Naive thymus-derived CD8-positive, alpha-beta T cell (primary cell): ENCODE measurements at regions not wholly inside any gene's neighbourhood (a gene's known extent, or its start where the extent isn't known, plus 50 kb on each side); places are given as distances from the start of the nearest gene placed in this dataset.

Experiments
- ATAC-seq, 2 donors: fragments of 150-1000 bp; cut with Tn5 transposase in 1 of 2; sonication (Bioruptor Pico), chemical (Tn5 transposase) in 1 of 2; 1 replicate in 1 of 2; 2 replicates in 1 of 2; pipeline ENCODE4 v1.10.0; 2021; ENCODE audit warnings: mild to moderate bottlenecking in 2 of 2, moderate library complexity in 2 of 2
- POLR2A ChIA-PET: fragments of 350-600 bp; sonication (Branson Sonifier 250); formaldehyde crosslinking; loops from one replicate; lab custom pipeline; 2021; ENCODE audit warnings: antibody characterized with exemption; lab: Charles Lee
- DNase-seq, 10 donors: peaks; one replicate each; pipeline versions ENCODE4 v3.0.0 to v3.0.0-alpha.2; 2020 to 2022
- H3K27ac Mint-ChIP-seq, 10 donors: one replicate each; pipeline ENCODE4 v1.8.0; 2020 to 2022; ENCODE audit warnings: mild to moderate bottlenecking in 10 of 10, mixed read lengths in 10 of 10, moderate library complexity in 4 of 10, inconsistent platforms in 1 of 10
- H3K27me3 Mint-ChIP-seq, 5 donors: one replicate each; pipeline ENCODE4 v1.8.0; 2021 to 2022; ENCODE audit warnings: mixed read lengths in 5 of 5
- H3K36me3 Mint-ChIP-seq, 3 donors: one replicate each; pipeline ENCODE4 v1.8.0; 2020 to 2022; ENCODE audit warnings: mixed read lengths in 3 of 3, mild to moderate bottlenecking in 2 of 3, inconsistent platforms in 1 of 3
- H3K4me1 Mint-ChIP-seq, 4 donors: one replicate each; pipeline ENCODE4 v1.8.0; 2021 to 2022; ENCODE audit warnings: mixed read lengths in 4 of 4
- H3K4me3 Mint-ChIP-seq, 10 donors: one replicate each; pipeline ENCODE4 v1.8.0; 2020 to 2022; ENCODE audit warnings: mild to moderate bottlenecking in 10 of 10, mixed read lengths in 10 of 10, moderate library complexity in 6 of 10, inconsistent platforms in 1 of 10
- H3K9me3 Mint-ChIP-seq, 9 donors: one replicate each; pipeline ENCODE4 v1.8.0; 2020 to 2022; ENCODE audit warnings: mixed read lengths in 9 of 9, mild to moderate bottlenecking in 3 of 9, inconsistent platforms in 1 of 9, moderate library complexity in 1 of 9

DNA sequence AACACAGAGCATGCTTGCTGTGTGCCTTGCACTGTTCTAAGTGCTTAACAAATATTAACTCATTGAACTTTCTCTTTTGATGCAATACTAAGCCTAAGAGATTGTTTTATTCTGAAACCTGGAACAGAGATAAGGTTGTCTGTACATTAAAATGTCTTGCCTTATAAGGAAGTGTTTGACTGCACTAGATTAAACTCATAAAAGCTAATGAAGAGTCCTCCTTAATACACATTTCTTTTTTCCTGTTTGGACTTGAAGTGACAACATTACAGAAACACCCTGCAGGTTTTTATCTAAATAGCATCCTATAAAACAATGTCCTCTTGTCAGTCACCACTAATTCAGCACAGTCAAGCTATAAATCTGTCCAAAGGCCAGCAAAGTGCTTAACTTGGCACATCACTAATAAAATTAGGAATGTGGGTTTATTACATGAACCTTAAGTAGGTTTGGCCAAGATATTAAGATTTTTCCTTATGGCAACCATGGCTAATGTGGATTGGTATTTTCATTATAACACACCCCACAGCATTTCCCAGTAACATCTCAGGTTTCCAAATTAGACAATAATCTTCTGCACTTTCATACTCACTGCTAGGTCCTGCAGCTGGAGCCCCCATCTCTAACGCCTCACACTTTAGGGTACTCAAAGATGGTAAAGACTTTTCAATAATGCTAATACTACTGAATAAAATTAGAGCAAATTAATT, 389.7 kb downstream of the LMO4 start:
- ATAC-seq (no peak), DNase-seq (no peak)
- peaks cover 2 to 17% (median 3%) of the 10 kb centered on the region in 5 donors for H3K27me3 Mint-ChIP-seq
- POLR2A ChIA-PET = no interaction called here
- H3K27ac Mint-ChIP-seq = no peak overlapping the region
- H3K4me1 Mint-ChIP-seq = peaks cover 0 to 2% (median 0%) of the 10 kb centered on the region in 4 donors
- no peak overlapping the region for H3K4me3 Mint-ChIP-seq
- H3K9me3 Mint-ChIP-seq = no peaks in the 10 kb centered on the region
- no peaks in the 10 kb centered on the region for H3K36me3 Mint-ChIP-seq

GRCh38 chr1:87719658-87720057, 391.0 kb downstream of the LMO4 start:
- ATAC-seq = no peak
- Mint-ChIP-seq H3K27me3 (peaks cover 2 to 15% (median 8%) of the 10 kb centered on the region in 5 donors), H3K4me1 (peaks cover 0 to 2% (median 0%) of the 10 kb centered on the region in 4 donors), H3K27ac (no peak overlapping the region), H3K36me3 (no peaks in the 10 kb centered on the region), H3K4me3 (no peak overlapping the region), H3K9me3 (no peaks in the 10 kb centered on the region)
- POLR2A ChIA-PET = no interaction called here
- no peak for DNase-seq

GRCh38 chr1:87720561-87720960, 391.9 kb downstream of the LMO4 start:
- Mint-ChIP-seq H3K36me3 (no peaks in the 10 kb centered on the region), H3K27ac (no peak overlapping the region)

DNA sequence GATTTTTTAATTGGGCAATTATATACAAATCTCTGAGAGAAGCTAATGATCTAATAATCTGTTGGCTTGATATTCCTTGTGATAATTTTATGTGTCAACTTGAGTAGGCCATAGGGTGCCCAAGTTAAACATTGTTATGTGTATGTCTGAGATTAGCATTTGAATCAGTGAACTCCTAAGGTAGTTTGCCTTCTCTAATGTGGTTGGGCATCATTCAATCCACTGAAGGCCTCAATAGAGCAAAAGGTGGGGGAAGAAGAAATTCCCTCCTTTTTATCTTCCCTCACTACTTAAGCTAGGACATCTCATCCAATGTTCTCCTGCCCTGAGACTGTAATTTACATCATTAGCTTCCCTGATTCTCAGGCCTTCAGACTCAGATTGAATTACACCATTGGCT, 394.5 kb downstream of the LMO4 start:
- Mint-ChIP-seq H3K9me3 (no peaks in the 10 kb centered on the region), H3K27me3 (peaks cover 0 to 10% (median 3%) of the 10 kb centered on the region in 5 donors), H3K27ac (no peak overlapping the region), H3K4me1 (no peaks in the 10 kb centered on the region), H3K36me3 (no peaks in the 10 kb centered on the region), H3K4me3 (no peak overlapping the region)
- POLR2A ChIA-PET = no interaction called here
- DNase-seq (no peak), ATAC-seq (no peak)

More at GRCh38 chr1:87720561-87720960, 391.9 kb downstream of the LMO4 start:
- H3K4me3 Mint-ChIP-seq = no peak overlapping the region
- H3K27me3 Mint-ChIP-seq = peaks cover 3 to 14% (median 8%) of the 10 kb centered on the region in 5 donors
- DNase-seq (no peak), ATAC-seq (no peak)
- no peaks in the 10 kb centered on the region for H3K9me3 Mint-ChIP-seq
- peaks cover 0 to 2% (median 0%) of the 10 kb centered on the region in 4 donors for H3K4me1 Mint-ChIP-seq
- POLR2A ChIA-PET = no interaction called here

GRCh38 chr1:87728169-87728568, 399.5 kb downstream of the LMO4 start:
- DNase-seq (no peak), ATAC-seq (no peak)
- Mint-ChIP-seq H3K4me3 (no peak overlapping the region), H3K9me3 (no peaks in the 10 kb centered on the region), H3K36me3 (no peaks in the 10 kb centered on the region), H3K4me1 (no peaks in the 10 kb centered on the region), H3K27me3 (peaks cover 1 to 18% (median 7%) of the 10 kb centered on the region in 5 donors), H3K27ac (no peak overlapping the region)
- POLR2A ChIA-PET = no interaction called here

DNA sequence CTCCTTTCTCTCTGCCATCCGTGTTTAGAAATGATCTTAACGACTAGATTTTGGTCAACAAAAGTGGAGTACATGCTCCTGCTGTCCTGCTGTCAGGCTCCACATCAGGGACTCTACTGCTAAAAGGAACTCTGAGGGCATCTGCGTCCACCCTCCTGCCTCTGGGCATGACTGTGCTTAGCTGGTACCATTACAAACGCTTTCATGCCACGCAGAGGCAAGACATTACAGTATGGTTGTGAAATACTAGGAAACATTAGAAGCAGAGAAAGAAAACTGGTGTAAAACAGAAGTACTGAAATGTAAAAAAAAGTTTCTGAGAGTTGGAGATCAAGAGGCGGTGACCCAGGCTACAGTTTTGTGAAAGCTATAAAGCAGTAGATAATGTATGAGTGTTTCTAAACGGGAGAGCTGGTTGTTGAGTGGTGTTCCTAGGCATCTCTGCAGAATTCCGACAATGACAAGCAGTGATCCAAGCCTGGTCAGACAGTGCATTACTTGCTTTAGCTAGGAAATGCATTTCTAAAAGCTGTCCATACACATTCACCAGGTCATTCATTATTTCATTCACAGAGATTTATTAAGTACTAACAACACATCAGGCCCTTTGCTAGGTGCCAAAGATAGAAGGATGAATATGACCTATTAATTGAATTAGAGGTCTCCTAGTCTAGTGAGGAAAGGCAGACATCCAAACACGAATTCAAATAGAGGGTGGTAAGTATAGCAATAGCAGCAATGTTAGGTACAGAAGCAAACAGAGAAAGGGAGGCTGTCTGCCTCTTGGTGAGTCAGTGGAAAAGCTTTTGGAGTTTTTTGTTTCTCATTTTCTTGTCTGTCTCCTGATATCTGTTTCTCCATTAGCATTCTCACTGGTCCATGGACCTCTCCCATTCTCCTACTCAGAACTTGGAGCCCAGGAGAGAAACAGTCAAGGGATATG, 401.9 kb downstream of the LMO4 start:
- H3K27ac Mint-ChIP-seq = no peak overlapping the region
- no peaks in the 10 kb centered on the region for H3K36me3 Mint-ChIP-seq
- peaks cover 2 to 19% (median 7%) of the 10 kb centered on the region in 5 donors for H3K27me3 Mint-ChIP-seq
- H3K9me3 Mint-ChIP-seq = no peaks in the 10 kb centered on the region
- POLR2A ChIA-PET = no interaction called here
- H3K4me1 Mint-ChIP-seq = no peaks in the 10 kb centered on the region
- no peak for DNase-seq
- no peak for ATAC-seq
- no peak overlapping the region for H3K4me3 Mint-ChIP-seq

DNA sequence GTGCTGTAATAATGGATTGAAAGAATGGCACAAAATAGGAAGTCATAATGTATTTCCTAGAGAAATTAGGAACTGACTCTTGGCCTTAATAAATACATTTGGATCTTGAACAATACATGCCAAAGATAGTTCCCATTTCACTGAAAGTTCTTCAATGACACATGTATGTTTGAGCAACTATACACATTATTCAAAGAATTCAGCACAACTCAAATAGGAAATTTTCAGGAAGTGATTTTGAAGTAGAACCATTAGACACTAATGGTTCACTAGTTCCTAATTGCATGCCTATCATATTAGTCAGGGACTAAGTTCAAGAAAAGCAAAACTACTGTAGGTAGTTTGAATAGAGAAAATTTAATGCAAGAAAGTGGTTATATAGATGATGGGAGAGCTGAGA, 404.7 kb downstream of the LMO4 start:
- POLR2A ChIA-PET = no interaction called here
- Mint-ChIP-seq H3K36me3 (no peaks in the 10 kb centered on the region), H3K4me3 (no peak overlapping the region), H3K27ac (peak overlapping the region in 1 of 10 donors; percentile 19), H3K9me3 (no peaks in the 10 kb centered on the region), H3K4me1 (no peaks in the 10 kb centered on the region), H3K27me3 (peaks cover 3 to 24% (median 7%) of the 10 kb centered on the region in 5 donors)
- no peak for DNase-seq
- no peak for ATAC-seq

DNA sequence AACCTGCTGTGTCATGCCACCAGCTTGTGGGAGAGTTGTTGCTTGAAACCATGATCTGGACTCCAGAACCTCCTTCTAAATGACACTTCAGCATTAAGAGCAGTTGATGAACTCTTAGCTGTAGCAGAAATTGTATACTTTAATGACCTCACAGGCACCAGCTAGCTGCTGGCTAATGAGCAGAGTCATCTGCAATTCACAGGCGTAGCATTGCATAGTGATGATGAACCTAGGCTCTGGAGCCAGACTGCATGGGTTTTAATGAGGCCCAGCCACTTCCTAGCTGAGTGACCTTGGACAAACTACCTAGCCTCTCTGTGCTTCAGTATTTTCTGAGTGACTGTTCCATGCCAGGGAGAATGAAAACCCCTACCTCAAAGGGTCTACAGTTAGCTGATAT, 407.1 kb downstream of the LMO4 start:
- ATAC-seq (no peak), DNase-seq (no peak)
- POLR2A ChIA-PET = no interaction called here
- Mint-ChIP-seq H3K27me3 (peaks cover 3 to 22% (median 7%) of the 10 kb centered on the region in 5 donors), H3K4me3 (no peak overlapping the region), H3K9me3 (no peaks in the 10 kb centered on the region), H3K27ac (no peak overlapping the region), H3K36me3 (no peaks in the 10 kb centered on the region), H3K4me1 (no peaks in the 10 kb centered on the region)

GRCh38 chr1:87739141-87739540, 410.5 kb downstream of the LMO4 start:
- Mint-ChIP-seq H3K4me3 (no peak overlapping the region), H3K9me3 (no peaks in the 10 kb centered on the region), H3K27me3 (peaks cover 0 to 11% (median 2%) of the 10 kb centered on the region in 5 donors), H3K36me3 (no peaks in the 10 kb centered on the region), H3K4me1 (no peaks in the 10 kb centered on the region), H3K27ac (no peak overlapping the region)
- POLR2A ChIA-PET = no interaction called here
- DNase-seq (no peak), ATAC-seq (no peak)

DNA sequence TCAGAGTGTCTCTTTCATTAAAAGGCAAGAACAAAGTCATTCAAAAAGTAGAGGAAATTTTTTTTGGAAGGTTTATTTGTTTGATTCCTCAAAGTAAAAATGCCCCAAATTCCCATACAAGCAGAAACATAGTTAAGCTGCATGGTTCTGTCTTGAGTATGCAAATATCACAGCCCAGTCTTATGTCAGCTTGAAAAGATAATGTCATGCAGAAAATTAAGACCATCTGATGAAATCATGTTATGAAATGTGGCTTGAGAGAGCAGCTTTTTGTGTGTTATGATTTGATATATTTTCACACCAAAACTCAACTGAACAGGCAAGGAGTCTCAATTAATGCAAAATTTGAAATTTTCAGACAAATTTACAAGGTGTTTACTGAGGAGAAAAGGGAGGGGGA, 411.0 kb downstream of the LMO4 start:
- no peaks in the 10 kb centered on the region for H3K36me3 Mint-ChIP-seq
- no peak for DNase-seq

GRCh38 chr1:87743256-87743655, 414.6 kb downstream of the LMO4 start:
- no peak for ATAC-seq
- H3K4me1 Mint-ChIP-seq = no peaks in the 10 kb centered on the region
- no peaks in the 10 kb centered on the region for H3K36me3 Mint-ChIP-seq
- H3K27me3 Mint-ChIP-seq = peaks cover 0 to 13% (median 2%) of the 10 kb centered on the region in 5 donors
- no peak overlapping the region for H3K4me3 Mint-ChIP-seq
- H3K9me3 Mint-ChIP-seq = no peaks in the 10 kb centered on the region
- DNase-seq = no peak
- POLR2A ChIA-PET = no interaction called here
- H3K27ac Mint-ChIP-seq = no peak overlapping the region

More for the DNA sequence above, 411.0 kb downstream of the LMO4 start:
- Mint-ChIP-seq H3K9me3 (no peaks in the 10 kb centered on the region), H3K4me3 (no peak overlapping the region), H3K4me1 (no peaks in the 10 kb centered on the region), H3K27me3 (peaks cover 0 to 11% (median 2%) of the 10 kb centered on the region in 5 donors), H3K27ac (no peak overlapping the region)
- POLR2A ChIA-PET = no interaction called here
- no peak for ATAC-seq

DNA sequence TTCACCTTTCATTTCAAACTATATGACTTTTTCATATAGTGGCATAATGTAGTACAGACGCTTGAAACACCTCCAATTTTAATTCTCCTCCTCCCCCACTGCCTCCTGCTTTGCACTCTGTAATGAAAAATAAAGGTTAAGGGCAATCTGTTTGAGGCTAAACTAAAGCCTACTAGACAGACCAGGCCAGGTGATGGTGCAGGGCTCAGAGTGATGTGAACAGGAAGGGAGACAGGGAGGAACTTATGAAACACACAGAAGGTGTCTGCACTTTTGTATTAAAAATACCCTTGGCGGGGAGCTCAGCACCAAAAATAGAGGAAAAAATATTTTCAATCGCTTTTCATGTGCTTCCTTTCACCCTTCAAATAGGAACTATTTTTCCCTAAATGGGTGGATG, 415.4 kb downstream of the LMO4 start:
- no peak for DNase-seq
- no peak for ATAC-seq
- no peak overlapping the region for H3K4me3 Mint-ChIP-seq
- POLR2A ChIA-PET = no interaction called here
- no peaks in the 10 kb centered on the region for H3K4me1 Mint-ChIP-seq
- H3K27me3 Mint-ChIP-seq = peaks cover 0 to 13% (median 2%) of the 10 kb centered on the region in 5 donors
- no peak overlapping the region for H3K27ac Mint-ChIP-seq
- H3K9me3 Mint-ChIP-seq = no peaks in the 10 kb centered on the region
- H3K36me3 Mint-ChIP-seq = no peaks in the 10 kb centered on the region

DNA sequence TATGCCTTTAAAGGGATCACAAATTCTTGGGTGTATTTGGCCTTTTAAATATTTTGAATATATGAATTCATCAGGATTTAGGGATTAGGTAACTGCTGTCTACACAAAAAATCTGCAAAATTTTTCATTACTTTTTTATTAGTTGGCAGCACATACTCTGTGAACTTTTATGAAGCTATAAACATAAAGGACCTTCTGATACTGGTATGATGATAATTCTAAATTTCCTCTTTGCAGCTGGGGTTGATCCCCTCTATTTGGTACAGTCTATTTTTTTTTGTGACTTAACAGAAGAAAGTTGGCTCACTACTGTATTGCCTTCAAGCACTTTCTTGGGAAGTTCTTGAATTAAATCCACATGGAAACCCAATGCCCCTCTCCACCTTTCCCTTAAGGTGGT, 416.1 kb downstream of the LMO4 start:
- Mint-ChIP-seq H3K27me3 (peaks cover 0 to 13% (median 2%) of the 10 kb centered on the region in 5 donors), H3K9me3 (no peaks in the 10 kb centered on the region), H3K36me3 (no peaks in the 10 kb centered on the region), H3K27ac (no peak overlapping the region), H3K4me1 (no peaks in the 10 kb centered on the region), H3K4me3 (no peak overlapping the region)
- POLR2A ChIA-PET = no interaction called here
- no peak for ATAC-seq
- DNase-seq = no peak
